ENCODE measurements at regions not wholly inside any gene's neighbourhood (a gene's known extent, or its start where the extent isn't known, plus 50 kb on each side); places are given as distances from the start of the nearest gene placed in this dataset.

- no peaks in the 10 kb centered on the region for H3K36me3 ChIP-seq (ENCODE audit: control insufficient read depth in 2 of 2, insufficient read depth in 2 of 2, low read length in 1 of 2)
- WGBS, 2 donors = 35 to 49% methylated on average over 5 of the region's 5 CpGs
- no peaks in the 10 kb centered on the region for H3K4me1 ChIP-seq (ENCODE audit: control insufficient read depth in 2 of 2, insufficient read depth in 2 of 2, low read length in 1 of 2)
Observed at GRCh38 chr12:98188650-98189077, 326.7 kb upstream of the TMPO start.

GRCh38 chr12:98194591-98194990, 320.8 kb upstream of the TMPO start:
- Histone ChIP-seq H3K9me3 (ENCODE audit: control insufficient read depth in 2 of 2, insufficient read depth in 1 of 2, low read depth in 1 of 2, low read length in 1 of 2) (no peaks in the 10 kb centered on the region), H3K4me1 (ENCODE audit: control insufficient read depth in 2 of 2, insufficient read depth in 2 of 2, low read length in 1 of 2) (no peaks in the 10 kb centered on the region), H3K36me3 (ENCODE audit: control insufficient read depth in 2 of 2, insufficient read depth in 2 of 2, low read length in 1 of 2) (no peaks in the 10 kb centered on the region), H3K27ac (ENCODE audit: low read depth in 2 of 2, low read length in 1 of 2) (no peak overlapping the region), H3K4me3 (ENCODE audit: low read depth in 1 of 2, low read length in 2 of 2) (no peak overlapping the region), H3K27me3 (ENCODE audit: control insufficient read depth in 1 of 2, insufficient read depth in 2 of 2, low read length in 2 of 2) (peaks cover 0 to 3% of the 10 kb centered on the region in 2 donors)
- WGBS, 2 donors = 82 to 83% methylated on average over 3 of the region's 3 CpGs

More at GRCh38 chr12:98188650-98189077, 326.7 kb upstream of the TMPO start:
- Histone ChIP-seq H3K9me3 (ENCODE audit: control insufficient read depth in 2 of 2, insufficient read depth in 1 of 2, low read depth in 1 of 2, low read length in 1 of 2) (no peaks in the 10 kb centered on the region), H3K27ac (ENCODE audit: low read depth in 2 of 2, low read length in 1 of 2) (no peak overlapping the region), H3K4me3 (ENCODE audit: low read depth in 1 of 2, low read length in 2 of 2) (no peak overlapping the region), H3K27me3 (ENCODE audit: control insufficient read depth in 1 of 2, insufficient read depth in 2 of 2, low read length in 2 of 2) (no peaks in the 10 kb centered on the region)

GRCh38 chr12:98198261-98198982, 317.0 kb upstream of the TMPO start:
- no peaks in the 10 kb centered on the region for H3K4me1 ChIP-seq (ENCODE audit: control insufficient read depth in 2 of 2, insufficient read depth in 2 of 2, low read length in 1 of 2)
- WGBS, 2 donors = 50 to 64% methylated on average over 4 of the region's 4 CpGs
- H3K4me3 ChIP-seq (ENCODE audit: low read depth in 1 of 2, low read length in 2 of 2) = no peak overlapping the region

GRCh38 chr12:98208816-98209215, 306.6 kb upstream of the TMPO start:
- Histone ChIP-seq H3K9me3 (ENCODE audit: control insufficient read depth in 2 of 2, insufficient read depth in 1 of 2, low read depth in 1 of 2, low read length in 1 of 2) (no peaks in the 10 kb centered on the region), H3K4me3 (ENCODE audit: low read depth in 1 of 2, low read length in 2 of 2) (no peak overlapping the region), H3K27me3 (ENCODE audit: control insufficient read depth in 1 of 2, insufficient read depth in 2 of 2, low read length in 2 of 2) (no peaks in the 10 kb centered on the region), H3K4me1 (ENCODE audit: control insufficient read depth in 2 of 2, insufficient read depth in 2 of 2, low read length in 1 of 2) (no peaks in the 10 kb centered on the region), H3K27ac (ENCODE audit: low read depth in 2 of 2, low read length in 1 of 2) (no peak overlapping the region), H3K36me3 (ENCODE audit: control insufficient read depth in 2 of 2, insufficient read depth in 2 of 2, low read length in 1 of 2) (no peaks in the 10 kb centered on the region)
- WGBS, 2 donors = 91 to 93% methylated on average over 7 of the region's 7 CpGs

More at GRCh38 chr12:98198261-98198982, 317.0 kb upstream of the TMPO start:
- Histone ChIP-seq H3K27ac (ENCODE audit: low read depth in 2 of 2, low read length in 1 of 2) (no peak overlapping the region), H3K27me3 (ENCODE audit: control insufficient read depth in 1 of 2, insufficient read depth in 2 of 2, low read length in 2 of 2) (peaks cover 0 to 3% of the 10 kb centered on the region in 2 donors), H3K9me3 (ENCODE audit: control insufficient read depth in 2 of 2, insufficient read depth in 1 of 2, low read depth in 1 of 2, low read length in 1 of 2) (no peaks in the 10 kb centered on the region), H3K36me3 (ENCODE audit: control insufficient read depth in 2 of 2, insufficient read depth in 2 of 2, low read length in 1 of 2) (no peaks in the 10 kb centered on the region)

GRCh38 chr12:98211909-98212695, 303.3 kb upstream of the TMPO start:
- Histone ChIP-seq H3K36me3 (ENCODE audit: control insufficient read depth in 2 of 2, insufficient read depth in 2 of 2, low read length in 1 of 2) (no peaks in the 10 kb centered on the region), H3K27ac (ENCODE audit: low read depth in 2 of 2, low read length in 1 of 2) (no peak overlapping the region), H3K9me3 (ENCODE audit: control insufficient read depth in 2 of 2, insufficient read depth in 1 of 2, low read depth in 1 of 2, low read length in 1 of 2) (no peaks in the 10 kb centered on the region), H3K27me3 (ENCODE audit: control insufficient read depth in 1 of 2, insufficient read depth in 2 of 2, low read length in 2 of 2) (no peaks in the 10 kb centered on the region), H3K4me3 (ENCODE audit: low read depth in 1 of 2, low read length in 2 of 2) (no peak overlapping the region), H3K4me1 (ENCODE audit: control insufficient read depth in 2 of 2, insufficient read depth in 2 of 2, low read length in 1 of 2) (no peaks in the 10 kb centered on the region)
- WGBS, 2 donors = 71 to 73% methylated on average over 8 of the region's 8 CpGs

- H3K27me3 ChIP-seq (ENCODE audit: control insufficient read depth in 1 of 2, insufficient read depth in 2 of 2, low read length in 2 of 2) = no peaks in the 10 kb centered on the region
- H3K9me3 ChIP-seq (ENCODE audit: control insufficient read depth in 2 of 2, insufficient read depth in 1 of 2, low read depth in 1 of 2, low read length in 1 of 2) = no peaks in the 10 kb centered on the region
- H3K4me1 ChIP-seq (ENCODE audit: control insufficient read depth in 2 of 2, insufficient read depth in 2 of 2, low read length in 1 of 2) = no peaks in the 10 kb centered on the region
- no peak overlapping the region for H3K4me3 ChIP-seq (ENCODE audit: low read depth in 1 of 2, low read length in 2 of 2)
- whole genome bisulfite sequencing, 2 donors = 68 to 72% methylated on average over 6 of the region's 6 CpGs
- no peak overlapping the region for H3K27ac ChIP-seq (ENCODE audit: low read depth in 2 of 2, low read length in 1 of 2)
- no peaks in the 10 kb centered on the region for H3K36me3 ChIP-seq (ENCODE audit: control insufficient read depth in 2 of 2, insufficient read depth in 2 of 2, low read length in 1 of 2)
Observed at GRCh38 chr12:98213556-98213955, 301.8 kb upstream of the TMPO start.

GRCh38 chr12:98217257-98217656, 298.1 kb upstream of the TMPO start:
- Histone ChIP-seq H3K9me3 (ENCODE audit: control insufficient read depth in 2 of 2, insufficient read depth in 1 of 2, low read depth in 1 of 2, low read length in 1 of 2) (no peaks in the 10 kb centered on the region), H3K36me3 (ENCODE audit: control insufficient read depth in 2 of 2, insufficient read depth in 2 of 2, low read length in 1 of 2) (no peaks in the 10 kb centered on the region), H3K4me1 (ENCODE audit: control insufficient read depth in 2 of 2, insufficient read depth in 2 of 2, low read length in 1 of 2) (no peaks in the 10 kb centered on the region), H3K27ac (ENCODE audit: low read depth in 2 of 2, low read length in 1 of 2) (no peak overlapping the region), H3K4me3 (ENCODE audit: low read depth in 1 of 2, low read length in 2 of 2) (no peak overlapping the region), H3K27me3 (ENCODE audit: control insufficient read depth in 1 of 2, insufficient read depth in 2 of 2, low read length in 2 of 2) (no peaks in the 10 kb centered on the region)
- 90 to 100% methylated on average over 1 of the region's 1 CpG for WGBS, 2 donors

GRCh38 chr12:98220636-98221035, 294.8 kb upstream of the TMPO start:
- Histone ChIP-seq H3K27ac (ENCODE audit: low read depth in 2 of 2, low read length in 1 of 2) (no peak overlapping the region), H3K4me1 (ENCODE audit: control insufficient read depth in 2 of 2, insufficient read depth in 2 of 2, low read length in 1 of 2) (no peaks in the 10 kb centered on the region), H3K27me3 (ENCODE audit: control insufficient read depth in 1 of 2, insufficient read depth in 2 of 2, low read length in 2 of 2) (no peaks in the 10 kb centered on the region), H3K36me3 (ENCODE audit: control insufficient read depth in 2 of 2, insufficient read depth in 2 of 2, low read length in 1 of 2) (no peaks in the 10 kb centered on the region), H3K9me3 (ENCODE audit: control insufficient read depth in 2 of 2, insufficient read depth in 1 of 2, low read depth in 1 of 2, low read length in 1 of 2) (no peaks in the 10 kb centered on the region), H3K4me3 (ENCODE audit: low read depth in 1 of 2, low read length in 2 of 2) (no peak overlapping the region)
- 28 to 30% methylated on average over 2 of the region's 2 CpGs for WGBS, 2 donors

- no peaks in the 10 kb centered on the region for H3K36me3 ChIP-seq (ENCODE audit: control insufficient read depth in 2 of 2, insufficient read depth in 2 of 2, low read length in 1 of 2)
- 46 to 55% methylated on average over 8 of the region's 8 CpGs for WGBS, 2 donors
Observed at GRCh38 chr12:98221243-98221808, 294.1 kb upstream of the TMPO start.

More at GRCh38 chr12:98221243-98221808, 294.1 kb upstream of the TMPO start:
- no peaks in the 10 kb centered on the region for H3K27me3 ChIP-seq (ENCODE audit: control insufficient read depth in 1 of 2, insufficient read depth in 2 of 2, low read length in 2 of 2)
- H3K27ac ChIP-seq (ENCODE audit: low read depth in 2 of 2, low read length in 1 of 2) = no peak overlapping the region
- H3K9me3 ChIP-seq (ENCODE audit: control insufficient read depth in 2 of 2, insufficient read depth in 1 of 2, low read depth in 1 of 2, low read length in 1 of 2) = no peaks in the 10 kb centered on the region
- no peaks in the 10 kb centered on the region for H3K4me1 ChIP-seq (ENCODE audit: control insufficient read depth in 2 of 2, insufficient read depth in 2 of 2, low read length in 1 of 2)
- H3K4me3 ChIP-seq (ENCODE audit: low read depth in 1 of 2, low read length in 2 of 2) = no peak overlapping the region

Measured in esophagus (tissue), 2 donors.